Stimulated activated naive CD8-positive, alpha-beta T cell treated with anti-CD3 and anti-CD28 coated beads, Interleukin-15, Interleukin-2, amounts not matched to agents 100 ng/mL and 50 ng/mL, for 24 hours (primary cell): ENCODE measurements at regions not wholly inside any gene's neighbourhood (a gene's known extent, or its start where the extent isn't known, plus 50 kb on each side); places are given as distances from the start of the nearest gene placed in this dataset.
"Not testable (repeated sequence)": the region's sequence is repeated elsewhere in the genome, so short reads cannot be mapped to it uniquely, and the experiment has no call there.

ENCODE experiments used
- H3K27ac Mint-ChIP-seq: one replicate; pipeline ENCODE4 v1.8.0; 2021; ENCODE audit warnings: mild to moderate bottlenecking, mixed read lengths
- H3K27me3 Mint-ChIP-seq: one replicate; pipeline ENCODE4 v1.8.0; 2021; ENCODE audit warnings: mixed read lengths
- H3K36me3 Mint-ChIP-seq: one replicate; pipeline ENCODE4 v1.8.0; 2021; ENCODE audit warnings: low read depth, mixed read lengths
- H3K4me1 Mint-ChIP-seq: one replicate; pipeline ENCODE4 v1.8.0; 2021; ENCODE audit warnings: low read depth, mixed read lengths
- H3K4me3 Mint-ChIP-seq: one replicate; pipeline ENCODE4 v1.8.0; 2021; ENCODE audit warnings: mild to moderate bottlenecking, mixed read lengths
- H3K9me3 Mint-ChIP-seq: one replicate; pipeline ENCODE4 v1.8.0; 2021; ENCODE audit warnings: mixed read lengths

- Mint-ChIP-seq H3K4me1 (no peaks in the 10 kb centered on the region), H3K9me3 (no peaks in the 10 kb centered on the region), H3K27me3 (peaks cover 3% of the 10 kb centered on the region), H3K27ac (no peak overlapping the region), H3K36me3 (no peaks in the 10 kb centered on the region), H3K4me3 (no peak overlapping the region)
These were observed 348.7 kb upstream of the PCSK5 start for GRCh38 chr9:75541734-75542133.

- Mint-ChIP-seq H3K4me3 (no peak overlapping the region), H3K4me1 (no peaks in the 10 kb centered on the region), H3K27ac (no peak overlapping the region), H3K27me3 (peaks cover 3% of the 10 kb centered on the region), H3K9me3 (no peaks in the 10 kb centered on the region), H3K36me3 (no peaks in the 10 kb centered on the region)
These were observed 345.7 kb upstream of the PCSK5 start for GRCh38 chr9:75544815-75545214.

- no peaks in the 10 kb centered on the region for H3K9me3 Mint-ChIP-seq
- no peak overlapping the region for H3K4me3 Mint-ChIP-seq
- H3K36me3 Mint-ChIP-seq = no peaks in the 10 kb centered on the region
- no peaks in the 10 kb centered on the region for H3K27me3 Mint-ChIP-seq
- no peaks in the 10 kb centered on the region for H3K4me1 Mint-ChIP-seq
- H3K27ac Mint-ChIP-seq = no peak overlapping the region
These were observed 345.2 kb upstream of the PCSK5 start for GRCh38 chr9:75545287-75545686.

GRCh38 chr9:75548871-75549270 is 341.6 kb upstream of the PCSK5 start:
- H3K4me1 Mint-ChIP-seq = no peaks in the 10 kb centered on the region
- no peak overlapping the region for H3K4me3 Mint-ChIP-seq
- no peaks in the 10 kb centered on the region for H3K36me3 Mint-ChIP-seq
- H3K27ac Mint-ChIP-seq = no peak overlapping the region
- no peaks in the 10 kb centered on the region for H3K27me3 Mint-ChIP-seq
- no peaks in the 10 kb centered on the region for H3K9me3 Mint-ChIP-seq

- no peaks in the 10 kb centered on the region for H3K4me1 Mint-ChIP-seq
- no peak overlapping the region for H3K27ac Mint-ChIP-seq
- H3K9me3 Mint-ChIP-seq = peaks cover 1% of the 10 kb centered on the region
These were observed 338.6 kb upstream of the PCSK5 start for GRCh38 chr9:75551861-75552260.

GRCh38 chr9:75552941-75553340 is 337.5 kb upstream of the PCSK5 start:
- no peaks in the 10 kb centered on the region for H3K4me1 Mint-ChIP-seq
- no peaks in the 10 kb centered on the region for H3K36me3 Mint-ChIP-seq
- no peak overlapping the region for H3K4me3 Mint-ChIP-seq
- H3K27me3 Mint-ChIP-seq = no peaks in the 10 kb centered on the region
- H3K27ac Mint-ChIP-seq = no peak overlapping the region
- peaks cover 4% of the 10 kb centered on the region for H3K9me3 Mint-ChIP-seq

More at GRCh38 chr9:75551861-75552260, 338.6 kb upstream of the PCSK5 start:
- no peaks in the 10 kb centered on the region for H3K27me3 Mint-ChIP-seq
- no peak overlapping the region for H3K4me3 Mint-ChIP-seq
- H3K36me3 Mint-ChIP-seq = no peaks in the 10 kb centered on the region

- not testable (repeated sequence) for H3K4me1 Mint-ChIP-seq, H3K36me3 Mint-ChIP-seq, H3K4me3 Mint-ChIP-seq, H3K9me3 Mint-ChIP-seq, H3K27me3 Mint-ChIP-seq, H3K27ac Mint-ChIP-seq
These were observed 323.7 kb upstream of the PCSK5 start for GRCh38 chr9:75566813-75567212.

- no peaks in the 10 kb centered on the region for H3K9me3 Mint-ChIP-seq
These were observed 319.9 kb upstream of the PCSK5 start for GRCh38 chr9:75570538-75570937.

GRCh38 chr9:75574569-75574968 is 315.9 kb upstream of the PCSK5 start:
- Mint-ChIP-seq H3K4me3 (no peak overlapping the region), H3K27ac (no peak overlapping the region), H3K4me1 (no peaks in the 10 kb centered on the region), H3K9me3 (no peaks in the 10 kb centered on the region), H3K27me3 (no peaks in the 10 kb centered on the region), H3K36me3 (no peaks in the 10 kb centered on the region)

More at GRCh38 chr9:75570538-75570937, 319.9 kb upstream of the PCSK5 start:
- H3K4me1 Mint-ChIP-seq = no peaks in the 10 kb centered on the region
- H3K27ac Mint-ChIP-seq = no peak overlapping the region
- H3K27me3 Mint-ChIP-seq = no peaks in the 10 kb centered on the region
- H3K4me3 Mint-ChIP-seq = no peak overlapping the region
- H3K36me3 Mint-ChIP-seq = no peaks in the 10 kb centered on the region

GRCh38 chr9:75582870-75583269 is 307.6 kb upstream of the PCSK5 start:
- Mint-ChIP-seq H3K9me3 (no peaks in the 10 kb centered on the region), H3K27ac (no peak overlapping the region), H3K27me3 (peaks cover 13% of the 10 kb centered on the region), H3K4me3 (no peak overlapping the region), H3K4me1 (no peaks in the 10 kb centered on the region), H3K36me3 (no peaks in the 10 kb centered on the region)

GRCh38 chr9:75588808-75589207 is 301.7 kb upstream of the PCSK5 start:
- Mint-ChIP-seq H3K4me3 (no peak overlapping the region), H3K27me3 (peaks cover 15% of the 10 kb centered on the region), H3K4me1 (no peaks in the 10 kb centered on the region), H3K9me3 (no peaks in the 10 kb centered on the region), H3K27ac (no peak overlapping the region), H3K36me3 (no peaks in the 10 kb centered on the region)

GRCh38 chr9:75589497-75589896 is 301.0 kb upstream of the PCSK5 start:
- Mint-ChIP-seq H3K27me3 (peaks cover 15% of the 10 kb centered on the region), H3K4me3 (no peak overlapping the region), H3K36me3 (no peaks in the 10 kb centered on the region), H3K27ac (no peak overlapping the region), H3K9me3 (no peaks in the 10 kb centered on the region), H3K4me1 (no peaks in the 10 kb centered on the region)

- peaks cover 7% of the 10 kb centered on the region for H3K27me3 Mint-ChIP-seq
- no peaks in the 10 kb centered on the region for H3K36me3 Mint-ChIP-seq
- no peak overlapping the region for H3K4me3 Mint-ChIP-seq
- H3K9me3 Mint-ChIP-seq = no peaks in the 10 kb centered on the region
- no peaks in the 10 kb centered on the region for H3K4me1 Mint-ChIP-seq
- H3K27ac Mint-ChIP-seq = no peak overlapping the region
These were observed 298.5 kb upstream of the PCSK5 start for GRCh38 chr9:75591972-75592371.

GRCh38 chr9:75592586-75592985 is 297.9 kb upstream of the PCSK5 start:
- Mint-ChIP-seq H3K36me3 (no peaks in the 10 kb centered on the region), H3K27me3 (peaks cover 7% of the 10 kb centered on the region), H3K4me1 (no peaks in the 10 kb centered on the region), H3K9me3 (no peaks in the 10 kb centered on the region), H3K4me3 (no peak overlapping the region), H3K27ac (no peak overlapping the region)

GRCh38 chr9:75593920-75594319 is 296.6 kb upstream of the PCSK5 start:
- no peak overlapping the region for H3K4me3 Mint-ChIP-seq
- no peaks in the 10 kb centered on the region for H3K9me3 Mint-ChIP-seq
- no peak overlapping the region for H3K27ac Mint-ChIP-seq
- no peaks in the 10 kb centered on the region for H3K36me3 Mint-ChIP-seq
- peaks cover 7% of the 10 kb centered on the region for H3K27me3 Mint-ChIP-seq
- H3K4me1 Mint-ChIP-seq = no peaks in the 10 kb centered on the region

GRCh38 chr9:75599126-75599525 is 291.3 kb upstream of the PCSK5 start:
- Mint-ChIP-seq H3K9me3 (no peaks in the 10 kb centered on the region), H3K4me1 (no peaks in the 10 kb centered on the region), H3K27ac (no peak overlapping the region), H3K36me3 (no peaks in the 10 kb centered on the region), H3K4me3 (no peak overlapping the region), H3K27me3 (peaks cover 7% of the 10 kb centered on the region)
